Common myeloid progenitor, CD34-positive (primary cell): ENCODE measurements at regions not wholly inside any gene's neighbourhood (a gene's known extent, or its start where the extent isn't known, plus 50 kb on each side); places are given as distances from the start of the nearest gene placed in this dataset.

ENCODE experiments used
- CTCF ChIA-PET: fragments of 350-600 bp; sonication (Branson Sonifier 250); formaldehyde crosslinking; loops from one replicate; lab custom pipeline; 2021; ENCODE audit warnings: antibody characterized with exemption; lab: Charles Lee
- POLR2A ChIA-PET: fragments of 350-600 bp; sonication (Branson Sonifier 250); formaldehyde crosslinking; loops from one replicate; lab custom pipeline; 2021; ENCODE audit warnings: antibody characterized with exemption; lab: Charles Lee
- DNase-seq, 3 donors: peaks; one replicate each; pipeline versions ENCODE4 v3.0.0 to v3.0.0-alpha.2; 2013
- H3K27ac ChIP-seq, 2 experiments: 1 replicate in 1 of 2; 2 replicates in 1 of 2; pipeline ENCODE4 v1.7.0; 2013; ENCODE audit warnings: inconsistent platforms in 2 of 2, low read length in 2 of 2, mild to moderate bottlenecking in 2 of 2, low read depth in 1 of 2, moderate library complexity in 1 of 2; ENCODE audit not compliant: severe bottlenecking in 2 of 2, insufficient read depth in 1 of 2, poor library complexity in 1 of 2
- H3K27me3 ChIP-seq, 5 experiments: replicated peaks in 2 of 5; 1 replicate in 3 of 5; 2 replicates in 2 of 5; pipeline versions ENCODE4 v1.6.1 to v1.7.0; 2013; ENCODE audit warnings: low read length in 4 of 5, mild to moderate bottlenecking in 2 of 5, moderate library complexity in 2 of 5, inconsistent platforms in 1 of 5; ENCODE audit not compliant: insufficient read depth in 5 of 5, control insufficient read depth in 4 of 5
- H3K36me3 ChIP-seq, 4 experiments: 1 replicate in 2 of 4; 2 replicates in 2 of 4; pipeline versions ENCODE4 v1.6.1 to v1.7.0; 2013; ENCODE audit warnings: low read length in 3 of 4, control low read depth in 1 of 4, mild to moderate bottlenecking in 1 of 4; ENCODE audit not compliant: control insufficient read depth in 4 of 4, insufficient read depth in 4 of 4
- H3K4me1 ChIP-seq, 4 experiments: 1 replicate in 3 of 4; 2 replicates in 1 of 4; pipeline versions ENCODE4 v1.6.1 to v1.7.1; 2013; ENCODE audit warnings: low read length in 3 of 4, mild to moderate bottlenecking in 3 of 4, control low read depth in 1 of 4, inconsistent platforms in 1 of 4, moderate library complexity in 1 of 4; ENCODE audit not compliant: control insufficient read depth in 4 of 4, insufficient read depth in 4 of 4; ENCODE audit errors: control extremely low read depth in 1 of 4
- H3K4me3 ChIP-seq, 7 experiments: 1 replicate in 4 of 7; 2 replicates in 3 of 7; pipeline versions ENCODE4 v1.5.1 to v1.7.0; 2013; ENCODE audit warnings: mild to moderate bottlenecking in 7 of 7, low read length in 6 of 7, moderate library complexity in 6 of 7, inconsistent platforms in 2 of 7, low read depth in 2 of 7, control low read depth in 1 of 7; ENCODE audit not compliant: insufficient read depth in 4 of 7, control insufficient read depth in 1 of 7; ENCODE audit errors: extremely low read depth in 1 of 7
- H3K9me3 ChIP-seq, 5 experiments: 1 replicate in 4 of 5; 2 replicates in 1 of 5; pipeline versions ENCODE4 v1.6.1 to v1.7.1; 2013; ENCODE audit warnings: low read length in 4 of 5, mild to moderate bottlenecking in 2 of 5, inconsistent platforms in 1 of 5, low read depth in 1 of 5, moderate library complexity in 1 of 5; ENCODE audit not compliant: control insufficient read depth in 4 of 5, insufficient read depth in 2 of 5; ENCODE audit errors: control extremely low read depth in 1 of 5
- WGBS: methylation state at CpG from one replicate; pipeline ENCODE4 v1.1.5; 2013; ENCODE audit not compliant: insufficient coverage; 5-methylcytosine and 5-hydroxymethylcytosine counted together

DNA sequence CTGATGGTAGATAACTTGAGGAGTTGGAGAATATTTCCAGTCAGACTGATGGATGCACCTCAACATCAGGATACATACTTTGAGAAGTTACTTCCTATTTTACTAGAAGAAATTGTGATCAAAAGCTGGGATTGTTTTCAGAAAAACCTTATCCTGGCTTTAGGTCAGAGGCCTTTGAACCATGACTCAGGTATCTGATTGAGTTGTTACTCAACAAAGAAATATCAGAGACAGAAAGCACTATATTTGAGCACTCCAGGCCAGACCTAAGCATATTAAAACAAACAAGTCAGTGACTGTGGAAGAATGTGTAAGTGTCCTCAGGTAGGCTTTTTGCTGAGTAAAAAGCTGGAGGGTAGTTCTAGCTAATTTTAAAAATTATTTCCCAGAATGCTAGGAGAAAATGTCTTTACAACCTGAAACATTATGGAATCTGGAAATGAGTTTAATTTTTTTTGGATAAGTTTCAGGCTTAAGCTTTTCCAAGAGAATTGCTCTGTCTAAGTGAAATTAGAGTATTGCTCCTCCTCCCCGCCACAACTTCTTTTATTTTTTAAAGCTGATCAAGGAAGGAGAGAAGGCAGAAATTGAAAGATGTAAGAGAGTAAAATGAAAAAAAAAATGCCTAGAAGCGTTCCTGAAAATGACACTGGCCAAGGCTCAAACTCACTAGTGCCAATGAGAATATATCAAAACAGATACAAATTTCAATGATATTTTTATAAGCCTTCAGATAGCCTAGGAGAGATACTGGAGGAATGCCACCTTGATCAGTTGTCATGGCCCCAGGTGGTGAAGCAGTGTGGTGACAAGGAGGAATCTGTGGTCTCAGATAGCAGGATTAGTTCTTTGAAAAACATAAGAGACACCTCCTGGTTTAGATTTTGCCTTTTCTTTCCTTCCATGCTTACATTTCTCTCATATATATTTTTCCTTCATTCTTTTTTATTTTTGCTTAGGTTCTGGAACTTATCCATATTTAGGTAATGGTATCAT, 790.3 kb downstream of the TMTC2 start:
- Histone ChIP-seq H3K4me3 (no peak overlapping the region), H3K27me3 (no peaks in the 10 kb centered on the region), H3K36me3 (no peaks in the 10 kb centered on the region), H3K9me3 (no peaks in the 10 kb centered on the region), H3K4me1 (no peaks in the 10 kb centered on the region), H3K27ac (no peak overlapping the region)
- CTCF ChIA-PET, result no interaction called here
- WGBS, result no CpG with 5 or more reads among the region's 2 CpGs
- no peak for DNase-seq
- POLR2A ChIA-PET, result no interaction called here

DNA sequence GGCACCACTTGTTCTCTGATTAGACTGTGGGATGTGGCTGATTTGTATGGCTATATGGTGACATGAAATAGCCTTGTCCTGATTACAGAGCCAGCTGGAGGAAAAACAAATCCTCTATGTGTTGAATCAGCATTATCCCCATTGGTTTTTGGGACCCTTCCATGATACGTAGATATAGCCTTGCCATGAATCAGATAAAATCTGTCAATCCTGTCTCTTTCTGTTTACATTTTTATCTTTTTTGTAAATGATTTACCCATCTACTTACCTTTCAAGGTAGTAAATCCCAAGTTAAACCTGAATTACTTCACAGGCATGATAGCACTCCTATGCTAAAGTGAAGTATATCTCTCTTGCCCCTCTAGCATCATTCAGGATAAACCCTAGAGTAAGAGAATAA, 789.3 kb downstream of the TMTC2 start:
- Histone ChIP-seq H3K9me3 (no peaks in the 10 kb centered on the region), H3K4me3 (no peak overlapping the region)
- POLR2A ChIA-PET, result no interaction called here

GRCh38 chr12:83474369-83474768, 787.7 kb downstream of the TMTC2 start:
- Histone ChIP-seq H3K9me3 (no peaks in the 10 kb centered on the region), H3K4me1 (no peaks in the 10 kb centered on the region), H3K27me3 (no peaks in the 10 kb centered on the region), H3K36me3 (no peaks in the 10 kb centered on the region), H3K4me3 (no peak overlapping the region), H3K27ac (no peak overlapping the region)
- ChIA-PET POLR2A (interaction anchor here (0.6 kb wide), 1 partner anchor 13 kb away, joined by 4 read pairs; no protein-coding TSS in a partner anchor), CTCF (no interaction called here)
- no peak for DNase-seq
- WGBS, result no CpG with 5 or more reads among the region's 2 CpGs

More for the DNA sequence above, 789.3 kb downstream of the TMTC2 start:
- Histone ChIP-seq H3K27me3 (no peaks in the 10 kb centered on the region), H3K27ac (no peak overlapping the region), H3K4me1 (no peaks in the 10 kb centered on the region), H3K36me3 (no peaks in the 10 kb centered on the region)
- WGBS, result 100% methylated on average over 1 of the region's 1 CpG
- CTCF ChIA-PET, result no interaction called here
- no peak for DNase-seq

- no peaks in the 10 kb centered on the region for H3K27me3 ChIP-seq
- no peaks in the 10 kb centered on the region for H3K9me3 ChIP-seq
- WGBS, result 86% methylated on average over 1 of the region's 3 CpGs
- no peak for DNase-seq
- H3K36me3 ChIP-seq, result no peaks in the 10 kb centered on the region
- ChIA-PET CTCF (no interaction called here), POLR2A (no interaction called here)
- no peak overlapping the region for H3K4me3 ChIP-seq
- H3K4me1 ChIP-seq, result no peaks in the 10 kb centered on the region
- no peak overlapping the region for H3K27ac ChIP-seq
Observed at GRCh38 chr12:83473408-83474095, 786.8 kb downstream of the TMTC2 start.

DNA sequence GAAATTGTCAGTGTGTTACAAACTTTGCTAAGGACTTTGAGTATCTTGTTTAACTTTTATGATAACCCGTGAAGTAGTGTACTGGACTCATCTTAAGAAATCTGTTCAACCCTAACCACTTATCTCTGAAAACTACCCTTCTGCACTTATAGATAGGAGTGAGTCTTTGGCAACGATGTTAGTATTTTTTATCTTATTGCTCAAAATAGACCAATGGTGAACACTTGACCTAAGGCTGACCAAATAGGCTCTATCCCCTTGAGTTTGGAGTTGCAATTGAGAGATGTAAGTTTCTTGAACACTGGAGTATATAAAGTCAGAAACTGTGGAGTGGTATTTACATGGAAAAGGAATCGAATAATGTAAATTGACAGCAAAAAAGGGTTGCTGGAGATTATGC, 786.1 kb downstream of the TMTC2 start:
- no peak overlapping the region for H3K4me3 ChIP-seq
- 100% methylated on average over 1 of the region's 3 CpGs for WGBS
- no peak overlapping the region for H3K27ac ChIP-seq
- no peaks in the 10 kb centered on the region for H3K36me3 ChIP-seq
- ChIA-PET CTCF (no interaction called here), POLR2A (no interaction called here)
- H3K4me1 ChIP-seq, result no peaks in the 10 kb centered on the region
- no peaks in the 10 kb centered on the region for H3K9me3 ChIP-seq
- no peak for DNase-seq
- no peaks in the 10 kb centered on the region for H3K27me3 ChIP-seq

- no peak overlapping the region for H3K27ac ChIP-seq
- DNase-seq, result no peak
- 96% methylated on average over 3 of the region's 4 CpGs for WGBS
- CTCF ChIA-PET, result no interaction called here
- H3K36me3 ChIP-seq, result no peaks in the 10 kb centered on the region
- no peak overlapping the region for H3K4me3 ChIP-seq
- no peaks in the 10 kb centered on the region for H3K9me3 ChIP-seq
- H3K27me3 ChIP-seq, result no peaks in the 10 kb centered on the region
- POLR2A ChIA-PET, result no interaction called here
- no peaks in the 10 kb centered on the region for H3K4me1 ChIP-seq
Observed at GRCh38 chr12:83472350-83472749, 785.6 kb downstream of the TMTC2 start.

DNA sequence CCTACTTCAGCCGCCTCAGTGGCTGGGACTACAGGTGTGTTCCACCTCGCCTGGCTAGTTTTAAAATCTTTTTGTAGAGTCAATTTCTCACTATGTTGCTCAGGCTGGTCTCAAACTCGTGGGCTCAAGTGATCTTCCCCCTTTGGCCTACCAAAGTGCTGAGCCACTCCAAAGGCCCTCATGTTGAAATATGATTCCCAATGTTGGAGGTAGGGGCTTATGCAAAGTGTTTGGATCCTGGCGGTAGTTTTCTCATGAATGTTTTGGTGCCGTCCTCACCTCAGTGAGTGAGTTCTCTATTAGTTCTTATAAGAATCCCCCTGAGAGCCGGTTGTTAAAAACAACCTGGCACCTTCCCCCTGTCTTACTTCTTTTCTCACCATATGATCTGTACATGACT, 784.6 kb downstream of the TMTC2 start:
- DNase-seq, result no peak
- WGBS, result 79% methylated on average over 4 of the region's 6 CpGs
- no peaks in the 10 kb centered on the region for H3K9me3 ChIP-seq
- no peaks in the 10 kb centered on the region for H3K36me3 ChIP-seq
- no peak overlapping the region for H3K4me3 ChIP-seq
- H3K27me3 ChIP-seq, result no peaks in the 10 kb centered on the region
- no peaks in the 10 kb centered on the region for H3K4me1 ChIP-seq
- ChIA-PET CTCF (no interaction called here), POLR2A (no interaction called here)
- no peak overlapping the region for H3K27ac ChIP-seq
